H54 (cell line): ENCODE measurements at regions not wholly inside any gene's neighbourhood (a gene's known extent, or its start where the extent isn't known, plus 50 kb on each side); places are given as distances from the start of the nearest gene placed in this dataset.
A peak's percentile ranks its signal among the peaks of the same experiment; 100 is the strongest.
"Not testable (repeated sequence)": the region's sequence is repeated elsewhere in the genome, so short reads cannot be mapped to it uniquely, and the experiment has no call there.

ENCODE experiments used
- DNase-seq: peaks from one replicate; pipeline ENCODE4 v3.0.0; 2011; ENCODE audit warnings: low spot score, mixed read lengths; ENCODE audit not compliant: insufficient read length
- FAIRE-seq: peaks from 3 replicates; lab custom pipeline; 2011; peaks lifted over from hg19 to GRCh38; lab: Jason Lieb, UNC
- POLR2A ChIP-seq: IDR thresholded peaks from 2 replicates; pipeline ENCODE4 v1.6.1; 2011; ENCODE audit warnings: low read depth, mild to moderate bottlenecking, low read length

GRCh38 chr2:184057910-184058309 is 540.4 kb upstream of the ZNF804A start:
- FAIRE-seq (no peak), DNase-seq (no peak)
- TF ChIP-seq POLR2A, result no peak

GRCh38 chr2:184060268-184060667 is 538.1 kb upstream of the ZNF804A start:
- FAIRE-seq, DNase-seq: not testable (repeated sequence)

- FAIRE-seq (peak; percentile 50), DNase-seq (no peak)
- no peak for TF ChIP-seq POLR2A
Observed at GRCh38 chr2:184067502-184067901, 530.8 kb upstream of the ZNF804A start.

- TF ChIP-seq POLR2A, result no peak
- no peak for FAIRE-seq
- DNase-seq, result no peak
Observed at GRCh38 chr2:184072470-184072869, 525.9 kb upstream of the ZNF804A start.

DNA sequence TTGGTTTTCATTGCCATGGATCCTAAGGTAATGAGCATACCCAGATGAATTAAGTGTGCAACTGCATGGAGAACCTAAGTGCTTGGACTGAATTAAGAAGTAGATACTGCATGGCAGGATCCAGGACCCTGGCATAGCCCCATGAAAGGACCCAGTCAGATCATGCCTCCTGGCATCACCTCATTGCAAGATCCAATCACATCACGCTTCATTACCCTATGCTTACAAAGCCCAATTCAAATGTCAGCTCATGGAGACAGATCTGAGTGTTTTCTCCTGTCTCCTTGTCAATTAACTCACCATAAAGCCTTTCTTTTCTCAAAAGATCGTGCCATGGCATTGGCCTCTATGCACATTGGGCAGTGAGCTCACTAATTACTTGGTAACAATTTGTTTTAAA is 519.8 kb upstream of the ZNF804A start:
- TF ChIP-seq POLR2A, result no peak
- DNase-seq (no peak), FAIRE-seq (no peak)

DNA sequence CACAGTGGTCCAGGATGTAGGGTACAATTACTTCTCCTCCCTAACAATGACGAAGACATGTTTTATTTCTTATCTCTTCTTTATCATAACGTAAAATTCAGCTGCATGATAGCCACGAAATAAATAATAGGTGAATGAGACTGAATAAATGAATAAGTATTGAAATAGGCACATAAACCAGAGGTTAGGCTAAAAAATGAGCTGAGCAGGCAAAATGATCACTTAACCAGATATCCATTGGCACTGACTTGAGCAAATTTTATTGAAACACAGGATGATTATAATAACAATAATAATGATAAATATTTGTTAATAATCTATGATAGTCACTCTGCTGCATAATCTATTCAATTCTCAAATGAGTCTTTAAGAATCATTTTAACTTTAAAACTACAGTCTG is 506.9 kb upstream of the ZNF804A start:
- DNase-seq (no peak), FAIRE-seq (no peak)
- no peak for TF ChIP-seq POLR2A

DNA sequence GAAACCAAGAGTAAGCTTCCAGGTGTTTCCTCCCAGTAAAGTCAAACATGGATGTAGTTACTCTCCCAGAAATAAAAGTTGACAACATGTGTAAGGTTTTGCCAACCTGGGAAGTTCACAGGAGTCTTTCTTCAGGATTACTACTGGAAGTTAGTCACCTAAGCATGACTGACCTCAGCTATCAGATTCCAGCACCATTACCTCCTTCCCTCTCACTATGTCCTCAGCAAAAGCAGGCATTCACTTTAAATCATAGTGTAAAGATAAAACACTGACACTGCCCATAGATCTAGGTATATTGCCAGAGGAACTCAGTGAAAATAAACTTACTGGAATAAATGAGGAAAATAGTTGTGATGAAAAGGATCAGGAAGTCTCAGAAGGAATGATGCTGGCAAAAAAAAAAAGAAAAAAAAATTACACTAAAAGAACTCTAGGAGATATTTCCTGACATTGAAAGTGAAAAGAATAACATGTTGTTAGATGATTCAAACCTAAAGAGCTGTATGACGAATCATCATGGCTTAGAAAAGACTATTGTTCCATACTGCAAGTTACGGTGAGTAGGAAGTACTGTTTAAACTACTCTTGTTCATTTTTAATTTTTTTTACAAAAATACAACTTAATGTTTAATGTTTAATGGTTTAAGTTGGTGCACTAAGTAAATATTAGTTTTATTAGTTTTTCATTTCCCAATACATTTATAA is 484.5 kb upstream of the ZNF804A start:
- DNase-seq, result no peak
- no peak for TF ChIP-seq POLR2A
- peak; percentile 76 for FAIRE-seq

GRCh38 chr2:184114439-184114838 is 483.9 kb upstream of the ZNF804A start:
- DNase-seq (no peak), FAIRE-seq (no peak)
- no peak for TF ChIP-seq POLR2A

GRCh38 chr2:184119989-184120800 is 478.1 kb upstream of the ZNF804A start:
- DNase-seq (no peak), FAIRE-seq (no peak)
- TF ChIP-seq POLR2A, result no peak

GRCh38 chr2:184125867-184126266 is 472.5 kb upstream of the ZNF804A start:
- TF ChIP-seq POLR2A, result no peak
- FAIRE-seq (no peak), DNase-seq (no peak)

- DNase-seq (no peak), FAIRE-seq (no peak)
- TF ChIP-seq POLR2A, result no peak
Observed at GRCh38 chr2:184129073-184129472, 469.3 kb upstream of the ZNF804A start.

- DNase-seq, result no peak
- no peak for TF ChIP-seq POLR2A
- no peak for FAIRE-seq
Observed at GRCh38 chr2:184137955-184138354, 460.4 kb upstream of the ZNF804A start.

DNA sequence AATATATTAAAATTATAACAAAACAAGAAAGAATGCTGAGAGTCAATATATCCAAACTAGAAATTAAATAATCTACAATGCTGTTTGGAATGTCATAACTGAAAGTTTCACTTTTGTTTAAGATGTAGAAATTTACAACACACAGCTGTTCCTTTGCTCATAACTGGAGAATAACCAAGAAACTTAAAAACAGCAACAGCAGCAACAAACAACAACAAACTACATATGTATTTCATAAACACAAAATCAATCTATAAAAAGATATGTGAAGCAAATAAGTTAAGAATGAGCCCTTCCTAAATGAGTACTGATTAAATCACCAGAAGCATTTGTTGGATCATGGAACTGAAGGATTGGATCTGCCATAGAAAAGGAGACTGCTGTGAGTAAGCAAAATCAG is 456.5 kb upstream of the ZNF804A start:
- DNase-seq (no peak), FAIRE-seq (no peak)
- no peak for TF ChIP-seq POLR2A

GRCh38 chr2:184154438-184154837 is 443.9 kb upstream of the ZNF804A start:
- FAIRE-seq, result peak; percentile 15
- TF ChIP-seq POLR2A, result no peak
- no peak for DNase-seq

DNA sequence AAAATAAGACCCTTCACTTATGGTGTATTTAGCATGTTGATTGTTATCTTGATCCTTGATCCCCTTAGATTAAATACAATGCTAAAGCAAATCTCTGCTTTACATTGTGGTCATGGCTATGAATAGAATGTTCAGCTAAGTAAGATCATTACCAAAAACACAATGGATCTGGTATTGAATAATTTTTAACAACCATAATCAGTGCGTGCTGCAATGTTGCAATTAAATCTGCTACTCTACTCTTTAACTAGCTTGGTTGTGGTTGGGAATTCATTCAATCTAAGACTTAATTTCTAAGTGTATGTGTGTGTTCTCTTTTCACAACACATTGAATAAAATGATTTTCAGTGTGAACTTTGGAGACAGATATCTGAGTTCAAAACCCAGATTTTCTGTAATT is 442.5 kb upstream of the ZNF804A start:
- DNase-seq, result no peak
- FAIRE-seq, result no peak
- TF ChIP-seq POLR2A, result no peak
